ENCODE measurements at regions not wholly inside any gene's neighbourhood (a gene's known extent, or its start where the extent isn't known, plus 50 kb on each side); places are given as distances from the start of the nearest gene placed in this dataset.

GRCh38 chr5:56596155-56596554 lies 219.2 kb upstream of the MAP3K1 start:
- DNase-seq (ENCODE audit: low spot score) (no peak), ATAC-seq (no peak), FAIRE-seq (no peak)
- Histone ChIP-seq H3K9ac (ENCODE audit: insufficient read depth, low read depth, low read length) (no peak overlapping the region), H3K79me2 (ENCODE audit: insufficient read depth, low read length) (no peaks in the 10 kb centered on the region), H3K27ac (ENCODE audit: extremely low read length, insufficient read depth, low read length) (no peak overlapping the region), H3K4me1 (ENCODE audit: insufficient read depth, low read length) (no peaks in the 10 kb centered on the region), H3K27me3 (ENCODE audit: control insufficient read depth in 1 of 2, insufficient read depth in 2 of 2, low read length in 2 of 2) (peaks cover 0 to 3% of the 10 kb centered on the region in 2 experiments; a peak in 1 of 5 replicates), H4K20me1 (ENCODE audit: insufficient read depth, low read length) (no peaks in the 10 kb centered on the region), H3K4me3 (replicated peaks in 1 of 3; ENCODE audit: insufficient read depth in 1 of 3, low read depth in 2 of 3, low read length in 3 of 3) (no peak overlapping the region), H3K4me2 (ENCODE audit: low read depth, low read length) (no peak overlapping the region), H2AFZ (ENCODE audit: low read length) (no peak overlapping the region), H3K36me3 (replicated peaks in 1 of 2; ENCODE audit: control insufficient read depth in 1 of 2, insufficient read depth in 2 of 2, low read length in 2 of 2) (no peaks in the 10 kb centered on the region), H3K9me3 (ENCODE audit: low read length) (no peaks in the 10 kb centered on the region)
- ChIA-PET CTCF (ENCODE audit: low intra/inter-chr PET ratio, low total read pairs) (no interaction called here), POLR2A (no interaction called here)
- in situ Hi-C loops (cut with HindIII; ENCODE audit: extremely low pct_ligation_motif_present, low pct_unique_long_range_greater_than_20kb) = no loop called here
- TF ChIP-seq HINFP (CRISPR knock-in tag; IDR thresholded peaks at IDR 0.05; ENCODE audit: low read depth) (no peak), RARG (CRISPR knock-in tag; IDR thresholded peaks at IDR 0.05; ENCODE audit: low read depth) (no peak), ISL2 (CRISPR knock-in tag; IDR thresholded peaks at IDR 0.05) (no peak), ZNF460 (CRISPR knock-in tag; IDR thresholded peaks at IDR 0.05; ENCODE audit: borderline replicate concordance) (no peak), ZNF567 (CRISPR knock-in tag; IDR thresholded peaks at IDR 0.05; ENCODE audit: borderline replicate concordance) (no peak), EED (CRISPR knock-in tag; IDR thresholded peaks at IDR 0.05) (no peak), NR2F2 (IDR thresholded peaks at IDR 0.05; ENCODE audit: borderline replicate concordance, low read depth) (no peak), AKNA (CRISPR knock-in tag; IDR thresholded peaks at IDR 0.05; ENCODE audit: borderline replicate concordance) (no peak), HNRNPUL1 (IDR thresholded peaks at IDR 0.05; ENCODE audit: low read depth, low read length) (no peak), ZBTB49 (CRISPR knock-in tag; IDR thresholded peaks at IDR 0.05; ENCODE audit: borderline replicate concordance) (no peak), HNF4A (CRISPR knock-in tag; IDR thresholded peaks at IDR 0.05) (no peak), FUBP1 (CRISPR knock-in tag; IDR thresholded peaks at IDR 0.05; ENCODE audit: borderline replicate concordance) (no peak)
- intact Hi-C loops (cut with micrococcal nuclease; ENCODE audit: unreplicated experiment) = no loop called here
- no TSS peak for BruUV-seq (replicated peaks)
- WGBS (ENCODE audit: low lambda C conversion rate) = 54% methylated on average over 4 of the region's 4 CpGs

Data from HepG2 (cell line).